ENCODE measurements at regions not wholly inside any gene's neighbourhood (a gene's known extent, or its start where the extent isn't known, plus 50 kb on each side); places are given as distances from the start of the nearest gene placed in this dataset.

GRCh38 chr6:53429401-53429800 lies 80.7 kb upstream of the ELOVL5 start:
- no peaks in the 10 kb centered on the region for H3K9me3 ChIP-seq (ENCODE audit: low read depth, low read length)
- no peaks in the 10 kb centered on the region for H3K27me3 ChIP-seq (ENCODE audit: insufficient read depth, low read length)
- DNase-seq (ENCODE audit: insufficient read length, low spot score, missing footprints): no peak
- no peaks in the 10 kb centered on the region for H4K20me1 ChIP-seq (ENCODE audit: insufficient read depth, low read length)
- no peak overlapping the region for H3K27ac ChIP-seq (ENCODE audit: low read depth, low read length)
- H3K4me3 ChIP-seq (ENCODE audit: insufficient read depth, low read length): no peak overlapping the region
- H3K36me3 ChIP-seq (ENCODE audit: insufficient read depth, low read length): no peaks in the 10 kb centered on the region
- no peak overlapping the region for H3K4me2 ChIP-seq (ENCODE audit: insufficient read depth, low read length)
- H3K4me1 ChIP-seq (ENCODE audit: insufficient read depth, low read length): peaks cover 13% of the 10 kb centered on the region
- no peaks in the 10 kb centered on the region for H3K79me2 ChIP-seq (ENCODE audit: insufficient read depth, low read length)
- H2AFZ ChIP-seq (ENCODE audit: low read length): no peak overlapping the region
- TF ChIP-seq, protein P1, sequence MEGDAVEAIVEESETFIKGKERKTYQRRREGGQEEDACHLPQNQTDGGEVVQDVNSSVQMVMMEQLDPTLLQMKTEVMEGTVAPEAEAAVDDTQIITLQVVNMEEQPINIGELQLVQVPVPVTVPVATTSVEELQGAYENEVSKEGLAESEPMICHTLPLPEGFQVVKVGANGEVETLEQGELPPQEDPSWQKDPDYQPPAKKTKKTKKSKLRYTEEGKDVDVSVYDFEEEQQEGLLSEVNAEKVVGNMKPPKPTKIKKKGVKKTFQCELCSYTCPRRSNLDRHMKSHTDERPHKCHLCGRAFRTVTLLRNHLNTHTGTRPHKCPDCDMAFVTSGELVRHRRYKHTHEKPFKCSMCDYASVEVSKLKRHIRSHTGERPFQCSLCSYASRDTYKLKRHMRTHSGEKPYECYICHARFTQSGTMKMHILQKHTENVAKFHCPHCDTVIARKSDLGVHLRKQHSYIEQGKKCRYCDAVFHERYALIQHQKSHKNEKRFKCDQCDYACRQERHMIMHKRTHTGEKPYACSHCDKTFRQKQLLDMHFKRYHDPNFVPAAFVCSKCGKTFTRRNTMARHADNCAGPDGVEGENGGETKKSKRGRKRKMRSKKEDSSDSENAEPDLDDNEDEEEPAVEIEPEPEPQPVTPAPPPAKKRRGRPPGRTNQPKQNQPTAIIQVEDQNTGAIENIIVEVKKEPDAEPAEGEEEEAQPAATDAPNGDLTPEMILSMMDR (IDR thresholded peaks at IDR 0.05; ENCODE audit: extremely low read depth, low read depth, low read length): no peak

GRCh38 chr6:53428886-53429285 lies 80.1 kb upstream of the ELOVL5 start:
- no peak overlapping the region for H3K27ac ChIP-seq (ENCODE audit: low read depth, low read length)
- no peaks in the 10 kb centered on the region for H4K20me1 ChIP-seq (ENCODE audit: insufficient read depth, low read length)
- no peaks in the 10 kb centered on the region for H3K9me3 ChIP-seq (ENCODE audit: low read depth, low read length)
- no peaks in the 10 kb centered on the region for H3K79me2 ChIP-seq (ENCODE audit: insufficient read depth, low read length)
- no peak for DNase-seq (ENCODE audit: insufficient read length, low spot score, missing footprints)
- no peak overlapping the region for H3K4me2 ChIP-seq (ENCODE audit: insufficient read depth, low read length)
- H3K4me3 ChIP-seq (ENCODE audit: insufficient read depth, low read length): no peak overlapping the region
- no peaks in the 10 kb centered on the region for H3K27me3 ChIP-seq (ENCODE audit: insufficient read depth, low read length)
- TF ChIP-seq, protein P1 (IDR thresholded peaks at IDR 0.05; ENCODE audit: extremely low read depth, low read depth, low read length): no peak
- H2AFZ ChIP-seq (ENCODE audit: low read length): no peak overlapping the region
- peaks cover 13% of the 10 kb centered on the region for H3K4me1 ChIP-seq (ENCODE audit: insufficient read depth, low read length)
- H3K36me3 ChIP-seq (ENCODE audit: insufficient read depth, low read length): no peaks in the 10 kb centered on the region

GRCh38 chr6:53426667-53427270 lies 78.0 kb upstream of the ELOVL5 start:
- Histone ChIP-seq H3K27me3 (ENCODE audit: insufficient read depth, low read length) (peaks cover 11% of the 10 kb centered on the region), H3K9me3 (ENCODE audit: low read depth, low read length) (no peaks in the 10 kb centered on the region), H3K36me3 (ENCODE audit: insufficient read depth, low read length) (no peaks in the 10 kb centered on the region), H2AFZ (ENCODE audit: low read length) (no peak overlapping the region), H3K79me2 (ENCODE audit: insufficient read depth, low read length) (no peaks in the 10 kb centered on the region), H4K20me1 (ENCODE audit: insufficient read depth, low read length) (no peaks in the 10 kb centered on the region), H3K4me2 (ENCODE audit: insufficient read depth, low read length) (no peak overlapping the region), H3K4me3 (ENCODE audit: insufficient read depth, low read length) (no peak overlapping the region), H3K27ac (ENCODE audit: low read depth, low read length) (no peak overlapping the region), H3K4me1 (ENCODE audit: insufficient read depth, low read length) (peaks cover 2% of the 10 kb centered on the region)
- no peak for DNase-seq (ENCODE audit: insufficient read length, low spot score, missing footprints)
- TF ChIP-seq, protein P1 (IDR thresholded peaks at IDR 0.05; ENCODE audit: extremely low read depth, low read depth, low read length): no peak

GRCh38 chr6:53426117-53426516 lies 77.4 kb upstream of the ELOVL5 start:
- no peak for DNase-seq (ENCODE audit: insufficient read length, low spot score, missing footprints)
- no peaks in the 10 kb centered on the region for H3K9me3 ChIP-seq (ENCODE audit: low read depth, low read length)
- no peaks in the 10 kb centered on the region for H3K36me3 ChIP-seq (ENCODE audit: insufficient read depth, low read length)
- H3K4me1 ChIP-seq (ENCODE audit: insufficient read depth, low read length): peaks cover 2% of the 10 kb centered on the region
- no peaks in the 10 kb centered on the region for H4K20me1 ChIP-seq (ENCODE audit: insufficient read depth, low read length)
- no peak overlapping the region for H3K4me3 ChIP-seq (ENCODE audit: insufficient read depth, low read length)
- no peaks in the 10 kb centered on the region for H3K79me2 ChIP-seq (ENCODE audit: insufficient read depth, low read length)
- H3K27ac ChIP-seq (ENCODE audit: low read depth, low read length): no peak overlapping the region
- TF ChIP-seq, protein P1 (IDR thresholded peaks at IDR 0.05; ENCODE audit: extremely low read depth, low read depth, low read length): no peak
- no peak overlapping the region for H3K4me2 ChIP-seq (ENCODE audit: insufficient read depth, low read length)
- H3K27me3 ChIP-seq (ENCODE audit: insufficient read depth, low read length): peaks cover 13% of the 10 kb centered on the region
- H2AFZ ChIP-seq (ENCODE audit: low read length): no peak overlapping the region
